ENCODE measurements at regions not wholly inside any gene's neighbourhood (a gene's known extent, or its start where the extent isn't known, plus 50 kb on each side); places are given as distances from the start of the nearest gene placed in this dataset.
"Not testable (repeated sequence)": the region's sequence is repeated elsewhere in the genome, so short reads cannot be mapped to it uniquely, and the experiment has no call there.

GRCh38 chr11:103733889-103734288 is 302.6 kb upstream of the DDI1 start:
- DNase-seq = no peak

DNA sequence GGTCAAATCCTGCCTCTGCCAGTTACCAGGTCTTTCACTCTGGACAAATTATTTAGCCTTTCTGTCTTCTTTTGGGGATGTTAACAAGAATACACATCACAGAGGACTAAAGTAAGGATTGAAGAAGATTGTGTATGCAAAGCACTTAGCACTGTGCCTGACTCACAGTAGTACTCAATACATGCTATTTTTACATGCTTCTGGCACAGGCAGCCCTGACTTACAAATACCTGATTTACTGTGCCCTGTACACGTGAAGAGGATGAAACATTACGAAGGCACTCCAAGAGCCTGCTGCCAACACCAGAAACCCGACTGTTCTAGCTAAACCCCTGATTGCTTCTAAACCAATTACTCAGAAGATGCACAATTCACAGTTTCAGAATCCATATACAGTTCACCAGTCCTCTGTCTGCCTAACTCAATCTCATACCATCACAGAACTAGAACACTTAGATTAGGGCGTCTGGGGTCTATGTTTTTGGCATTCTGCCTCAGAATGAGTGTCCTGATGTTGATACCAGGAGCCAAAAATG is 300.9 kb upstream of the DDI1 start:
- no peak for DNase-seq

DNA sequence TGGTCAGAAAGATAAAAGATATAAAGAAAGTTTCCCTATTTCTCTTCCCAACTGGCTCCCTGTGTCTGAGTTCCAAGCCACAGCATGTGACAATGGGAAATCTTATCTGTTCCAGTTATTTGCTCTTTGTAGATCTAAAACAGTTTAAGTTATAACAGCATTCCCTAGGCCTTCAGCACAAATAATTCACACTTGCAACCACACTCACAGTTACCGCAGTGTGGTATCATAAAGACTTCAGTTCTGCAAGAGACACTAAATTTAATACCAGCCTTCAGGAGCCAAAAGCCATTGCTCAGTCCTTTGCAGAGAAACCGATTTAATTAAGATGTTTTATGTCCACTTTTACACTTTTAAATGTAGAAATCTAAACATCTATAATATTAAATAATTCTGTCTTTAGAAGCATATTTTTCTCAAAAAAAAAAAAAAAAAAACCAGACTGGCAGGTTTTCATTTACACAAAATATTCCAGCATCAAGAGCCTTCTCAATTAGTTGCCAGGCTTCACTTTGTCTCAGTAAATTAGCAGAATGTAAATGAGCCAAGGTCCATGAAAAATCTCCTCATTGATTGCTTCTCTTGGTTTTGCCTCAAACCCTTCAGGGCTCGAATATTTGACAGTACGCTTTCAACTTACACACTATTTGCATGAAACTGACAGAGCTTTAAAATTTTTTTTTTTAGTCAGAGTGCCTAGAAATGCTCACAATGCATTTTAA is 300.0 kb upstream of the DDI1 start:
- DNase-seq = no peak

DNA sequence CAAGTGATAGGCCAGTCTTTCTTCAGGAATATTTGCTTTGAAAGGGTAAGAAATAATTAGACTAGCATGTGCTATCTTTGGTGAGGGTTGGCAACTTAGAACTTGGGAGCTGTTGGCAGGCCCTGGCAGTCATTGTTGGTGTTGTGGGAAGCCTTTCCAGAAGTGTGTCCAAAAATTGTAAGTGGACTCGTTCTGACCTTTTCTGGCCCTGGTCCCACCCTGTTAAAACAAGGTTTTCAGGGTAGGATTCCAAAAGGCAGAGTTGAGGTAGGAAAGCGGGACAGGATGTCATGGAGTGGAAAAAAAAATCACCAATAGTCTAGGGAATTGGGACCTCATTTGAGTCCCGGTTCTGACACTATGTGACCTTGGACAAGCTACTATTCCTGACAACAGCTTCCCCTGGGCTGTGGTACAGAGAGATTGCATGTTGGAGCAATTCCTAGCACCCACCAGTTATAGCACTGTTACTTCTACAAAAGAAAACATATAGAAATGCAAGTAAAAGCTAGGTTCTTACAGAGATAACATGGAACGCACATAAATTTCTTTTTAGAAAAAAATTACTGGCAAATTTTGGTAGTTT is 299.3 kb upstream of the DDI1 start:
- DNase-seq = no peak

GRCh38 chr11:103737747-103738146 is 298.7 kb upstream of the DDI1 start:
- DNase-seq = no peak

GRCh38 chr11:103739074-103739796 is 297.2 kb upstream of the DDI1 start:
- not testable (repeated sequence) for DNase-seq

GRCh38 chr11:103744496-103745153 is 291.8 kb upstream of the DDI1 start:
- no peak for DNase-seq

DNA sequence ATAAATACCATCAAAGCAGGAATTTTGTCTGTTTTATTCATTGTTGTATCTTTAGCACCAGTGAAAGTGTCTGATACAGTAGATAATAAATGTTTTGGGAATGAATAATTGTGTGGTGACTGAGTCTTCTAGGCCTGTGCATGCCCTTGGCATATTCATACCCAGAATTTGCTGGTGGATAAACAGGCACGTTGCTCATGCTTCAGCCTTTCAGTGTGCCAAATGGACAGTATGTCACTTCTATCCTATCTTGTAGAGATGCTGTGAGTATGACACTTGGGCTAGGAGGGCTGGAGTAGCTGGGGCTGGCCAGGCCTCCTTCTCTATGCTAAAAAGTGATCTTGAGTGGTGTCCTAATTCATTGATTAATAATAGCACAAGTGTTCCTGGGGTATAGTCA is 287.3 kb upstream of the DDI1 start:
- DNase-seq = no peak

- peak; percentile 51 for DNase-seq
Measured at GRCh38 chr11:103768816-103769215, 267.6 kb upstream of the DDI1 start.

DNA sequence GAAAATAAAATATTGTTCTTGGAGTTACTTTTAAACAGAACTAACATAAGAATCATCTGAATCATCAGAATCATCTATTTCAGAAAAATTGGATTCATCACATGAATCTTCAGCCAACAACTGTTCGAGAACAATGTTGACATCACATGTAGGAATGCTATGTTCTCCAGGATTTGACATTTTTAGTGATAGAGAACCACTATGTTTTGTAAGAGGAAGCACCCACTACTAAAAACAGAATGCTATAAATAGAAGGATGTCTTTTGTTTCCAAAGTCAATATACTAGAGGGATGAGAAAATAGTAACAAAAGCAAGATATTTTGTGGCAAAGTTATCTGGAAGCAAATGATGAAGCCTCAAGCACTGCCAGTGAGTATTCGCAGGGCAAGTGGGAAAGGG is 263.4 kb upstream of the DDI1 start:
- DNase-seq = no peak

- no peak for DNase-seq
Measured at GRCh38 chr11:103773537-103773936, 262.9 kb upstream of the DDI1 start.

DNA sequence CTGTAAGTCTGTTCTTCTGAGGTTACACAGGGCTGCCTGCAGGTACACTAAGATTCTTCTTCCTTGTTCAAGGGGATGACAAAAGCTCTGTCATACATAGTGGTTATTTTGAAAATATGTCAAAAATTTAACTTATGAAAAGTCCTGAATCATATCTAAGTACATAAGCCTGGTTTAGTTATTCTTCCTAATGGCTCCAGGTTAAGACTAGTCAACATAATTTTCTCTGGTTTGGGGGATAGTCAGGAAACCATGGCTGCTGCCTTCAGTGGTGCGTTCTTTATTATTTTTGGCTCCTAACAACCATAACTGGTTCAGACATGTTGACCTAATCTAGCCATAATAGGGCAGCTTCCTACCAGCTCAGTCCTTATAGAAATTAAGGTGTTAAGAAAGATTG is 257.4 kb upstream of the DDI1 start:
- DNase-seq = no peak

GRCh38 chr11:103789952-103790351 is 246.5 kb upstream of the DDI1 start:
- no peak for DNase-seq

DNA sequence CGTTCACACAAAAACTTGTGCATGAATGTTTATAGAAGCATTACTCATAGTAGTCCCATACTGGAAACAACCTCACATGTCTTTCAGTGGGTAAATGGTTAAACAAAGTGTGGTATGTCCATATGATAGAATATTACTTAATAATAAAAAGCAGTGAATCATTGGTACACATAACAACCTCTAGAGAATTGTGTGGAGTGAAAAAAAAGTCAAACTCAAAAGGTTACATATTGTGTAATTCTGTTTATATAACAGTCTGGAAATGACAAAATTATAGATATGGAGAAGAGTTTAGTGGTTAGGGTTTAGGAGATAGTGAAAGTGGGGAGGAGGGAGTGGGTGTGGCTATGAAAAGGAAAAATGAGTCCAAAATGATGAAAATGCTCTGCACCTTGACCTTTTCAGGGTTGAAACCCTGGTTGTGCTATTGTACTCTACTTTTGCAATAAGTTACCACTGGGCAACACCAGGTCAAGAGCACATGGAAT is 243.4 kb upstream of the DDI1 start:
- no peak for DNase-seq

DNA sequence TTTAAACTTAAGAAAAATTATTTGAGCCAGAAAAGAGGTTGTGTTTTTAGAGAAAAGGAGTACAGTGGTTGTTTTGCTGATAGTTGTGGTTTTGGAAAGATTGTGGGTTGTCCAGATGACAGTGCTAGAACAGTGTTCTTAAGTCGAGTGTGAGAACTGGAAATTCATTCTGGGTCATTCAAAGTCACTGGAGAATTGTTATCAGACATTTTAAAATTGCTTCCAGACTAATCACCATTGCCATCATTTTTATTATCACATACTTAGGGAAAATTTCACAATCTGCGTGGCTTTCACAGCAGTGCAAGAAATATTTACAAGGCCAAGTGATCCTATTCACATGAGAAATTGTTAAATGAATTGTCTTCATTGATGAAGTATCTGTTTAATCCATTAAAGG is 242.2 kb upstream of the DDI1 start:
- no peak for DNase-seq

DNA sequence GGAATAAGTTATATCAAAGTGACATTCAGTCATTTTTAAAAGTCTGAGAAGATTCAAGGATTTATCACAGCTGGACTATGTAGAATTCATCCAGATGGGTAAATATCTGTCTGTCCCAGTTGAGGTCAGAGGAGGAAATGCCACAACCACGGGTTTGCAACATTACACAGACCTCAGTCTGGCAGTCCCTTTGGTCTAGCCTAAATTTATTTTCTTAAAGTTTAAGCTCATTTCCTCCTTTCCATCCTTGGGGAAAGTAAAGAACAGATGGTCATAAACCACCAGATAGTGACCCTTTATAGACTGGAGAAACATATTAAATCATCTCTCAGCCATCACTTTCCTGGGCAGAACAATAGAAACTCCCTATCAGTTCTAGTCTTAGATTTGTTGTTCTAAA is 238.4 kb upstream of the DDI1 start:
- DNase-seq = no peak

GRCh38 chr11:103798446-103798845 is 238.0 kb upstream of the DDI1 start:
- DNase-seq = no peak

GRCh38 chr11:103800406-103801114 is 235.9 kb upstream of the DDI1 start:
- DNase-seq = no peak

- no peak for DNase-seq
Measured at GRCh38 chr11:103803062-103803461, 233.4 kb upstream of the DDI1 start.

DNA sequence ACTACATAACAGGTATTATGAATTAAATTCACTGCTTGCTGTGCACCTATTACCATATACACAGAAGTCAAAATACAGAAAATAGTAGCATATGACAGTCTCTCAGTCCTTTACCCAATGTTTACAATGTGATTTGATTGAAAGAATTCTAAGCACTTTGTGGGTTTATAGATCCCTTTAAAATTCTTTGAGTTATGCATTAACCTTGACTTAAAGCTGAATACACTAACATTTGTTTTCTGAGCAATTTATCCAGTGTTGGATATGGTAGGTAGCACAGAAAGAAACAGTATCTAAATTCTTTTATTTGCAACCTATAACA is 230.8 kb upstream of the DDI1 start:
- DNase-seq = no peak

GRCh38 chr11:103806130-103806895 is 230.1 kb upstream of the DDI1 start:
- no peak for DNase-seq

GRCh38 chr11:103807806-103808205 is 228.6 kb upstream of the DDI1 start:
- no peak for DNase-seq
